Effector memory CD8-positive, alpha-beta T cell (primary cell): ENCODE measurements at regions not wholly inside any gene's neighbourhood (a gene's known extent, or its start where the extent isn't known, plus 50 kb on each side); places are given as distances from the start of the nearest gene placed in this dataset.
"Not testable (repeated sequence)": the region's sequence is repeated elsewhere in the genome, so short reads cannot be mapped to it uniquely, and the experiment has no call there.

Experiments used
- ATAC-seq: fragments of 150-1000 bp; cut with Tn5 transposase; replicated peaks from 2 replicates; pipeline ENCODE4 v1.10.0; 2021; ENCODE audit warnings: mild to moderate bottlenecking, moderate library complexity
- DNase-seq, 3 experiments: peaks; one replicate each; pipeline ENCODE4 v3.0.0; 2021
- H3K27ac Mint-ChIP-seq, 2 donors: one replicate each; pipeline ENCODE4 v1.8.0; 2022; ENCODE audit warnings: mild to moderate bottlenecking in 2 of 2, mixed read lengths in 2 of 2, moderate library complexity in 2 of 2
- H3K27me3 Mint-ChIP-seq, 2 donors: one replicate each; pipeline ENCODE4 v1.8.0; 2022; ENCODE audit warnings: mixed read lengths in 2 of 2
- H3K36me3 Mint-ChIP-seq: one replicate; pipeline ENCODE4 v1.8.0; 2022; ENCODE audit warnings: mild to moderate bottlenecking, moderate library complexity, mixed read lengths; ENCODE audit not compliant: insufficient read depth
- H3K4me1 Mint-ChIP-seq, 2 donors: one replicate each; pipeline ENCODE4 v1.8.0; 2022; ENCODE audit warnings: low read depth in 2 of 2, mixed read lengths in 2 of 2
- H3K4me3 Mint-ChIP-seq, 2 donors: one replicate each; pipeline ENCODE4 v1.8.0; 2022; ENCODE audit warnings: mild to moderate bottlenecking in 2 of 2, mixed read lengths in 2 of 2, moderate library complexity in 2 of 2
- H3K9me3 Mint-ChIP-seq, 2 donors: one replicate each; pipeline ENCODE4 v1.8.0; 2022; ENCODE audit warnings: mixed read lengths in 2 of 2

DNA sequence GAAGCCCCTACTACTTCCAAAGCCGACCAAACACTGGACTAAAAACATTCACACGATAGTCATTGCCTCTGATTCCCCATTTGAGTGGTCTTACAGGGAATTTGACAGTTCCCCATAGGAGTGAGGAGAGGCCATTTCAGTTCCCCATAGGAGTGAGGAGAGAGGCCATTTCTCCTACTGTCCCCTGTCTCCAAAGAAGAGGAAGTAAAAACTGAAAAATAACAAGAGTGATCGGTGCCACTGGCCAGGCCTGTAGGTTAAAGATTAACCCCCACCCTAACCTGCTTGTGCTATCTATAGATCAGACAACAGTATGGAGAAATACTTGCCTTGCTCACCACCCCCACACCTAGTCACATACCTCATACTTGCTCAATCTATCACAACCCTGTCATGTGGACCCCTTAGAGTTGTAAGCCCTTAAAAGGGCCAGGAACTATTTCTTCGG is 204.0 kb upstream of the MOCS1 start:
- ATAC-seq (no peak), DNase-seq (no peak)
- no peaks in the 10 kb centered on the region for H3K4me1 Mint-ChIP-seq
- H3K36me3 Mint-ChIP-seq, result no peaks in the 10 kb centered on the region
- peaks cover 0 to 9% of the 10 kb centered on the region in 2 donors for H3K27me3 Mint-ChIP-seq
- no peak overlapping the region for H3K4me3 Mint-ChIP-seq
- H3K9me3 Mint-ChIP-seq, result peaks cover 0 to 7% of the 10 kb centered on the region in 2 donors
- no peak overlapping the region for H3K27ac Mint-ChIP-seq

DNA sequence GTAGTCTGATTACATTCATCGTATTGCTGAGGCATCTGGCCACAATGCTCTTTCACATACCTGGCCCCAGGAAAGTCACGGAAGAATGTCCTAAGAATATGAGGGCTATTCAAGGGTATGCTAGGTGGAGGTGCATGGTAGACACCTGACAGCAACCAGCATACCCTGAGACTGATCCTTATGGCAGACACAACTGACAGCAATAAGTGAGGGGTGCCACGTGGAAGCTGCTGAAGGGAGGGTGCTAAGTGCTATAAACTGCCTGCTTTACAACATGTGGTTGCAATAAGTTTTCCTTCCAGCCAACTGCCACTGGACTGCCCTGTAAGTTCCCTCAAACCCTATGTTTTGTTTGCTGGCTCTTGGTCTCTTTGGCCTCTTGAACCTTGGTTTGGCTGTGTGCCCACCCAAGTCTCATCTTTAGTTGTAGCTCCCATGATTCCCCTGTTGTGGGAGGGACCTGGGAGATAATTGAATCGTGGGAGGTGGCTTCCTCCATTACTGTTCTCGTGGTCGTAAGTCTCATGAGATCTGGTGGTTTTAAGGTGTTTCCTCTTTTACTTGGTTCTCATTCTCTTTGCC is 201.3 kb upstream of the MOCS1 start:
- Mint-ChIP-seq H3K27ac (no peak overlapping the region), H3K4me3 (no peak overlapping the region), H3K27me3 (peaks cover 0 to 12% of the 10 kb centered on the region in 2 donors), H3K4me1 (no peaks in the 10 kb centered on the region), H3K9me3 (peaks cover 0 to 9% of the 10 kb centered on the region in 2 donors), H3K36me3 (no peaks in the 10 kb centered on the region)
- ATAC-seq, result no peak
- DNase-seq, result no peak

DNA sequence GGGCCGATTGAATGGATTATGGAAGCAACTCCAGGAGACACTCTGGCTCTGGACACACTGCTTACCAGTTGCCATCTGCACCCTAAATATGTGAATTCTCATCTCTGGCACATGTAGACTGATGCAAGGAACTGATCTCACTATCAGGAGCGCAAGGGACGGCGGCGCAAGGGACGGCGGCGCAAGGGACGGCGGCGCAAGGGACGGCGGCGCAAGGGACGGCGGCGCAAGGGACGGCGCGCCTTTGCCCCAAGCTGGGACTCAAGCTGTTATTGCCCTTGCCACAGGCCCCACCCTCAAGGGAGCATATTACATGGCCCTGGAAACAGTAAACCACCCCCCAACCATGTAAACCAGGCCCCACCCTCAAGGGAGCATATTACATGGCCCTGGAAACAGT is 199.7 kb upstream of the MOCS1 start:
- ATAC-seq, DNase-seq, H3K36me3 Mint-ChIP-seq, H3K27ac Mint-ChIP-seq, H3K4me3 Mint-ChIP-seq, H3K4me1 Mint-ChIP-seq: not testable (repeated sequence)
- peaks cover 0 to 10% of the 10 kb centered on the region in 2 donors for H3K9me3 Mint-ChIP-seq
- H3K27me3 Mint-ChIP-seq, result peaks cover 4 to 17% of the 10 kb centered on the region in 2 donors

DNA sequence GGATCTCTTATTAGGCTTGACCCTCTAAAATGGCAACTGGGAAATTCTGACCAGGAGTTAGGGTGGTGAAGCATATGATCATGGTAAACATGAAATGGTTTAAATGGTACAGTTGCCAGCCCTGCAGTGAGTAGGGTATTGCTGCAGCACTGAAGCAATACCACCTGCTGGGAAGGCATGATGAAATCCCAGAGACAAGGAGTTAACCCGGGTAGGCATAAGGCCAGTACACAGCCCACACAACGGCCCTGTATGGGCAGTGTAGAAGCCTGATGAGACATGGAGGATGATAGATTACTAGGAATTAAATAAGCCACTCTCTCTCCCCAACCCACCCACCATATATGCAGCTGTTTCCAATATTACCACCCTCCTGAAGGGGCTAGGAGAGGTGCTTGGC is 197.4 kb upstream of the MOCS1 start:
- peaks cover 0 to 9% of the 10 kb centered on the region in 2 donors for H3K9me3 Mint-ChIP-seq
- H3K27ac Mint-ChIP-seq, result no peak overlapping the region
- ATAC-seq, result no peak
- peaks cover 4 to 15% of the 10 kb centered on the region in 2 donors for H3K27me3 Mint-ChIP-seq
- no peak overlapping the region for H3K4me3 Mint-ChIP-seq
- H3K4me1 Mint-ChIP-seq, result no peaks in the 10 kb centered on the region
- DNase-seq, result no peak
- no peaks in the 10 kb centered on the region for H3K36me3 Mint-ChIP-seq

GRCh38 chr6:40128127-40128526 is 193.9 kb upstream of the MOCS1 start:
- H3K36me3 Mint-ChIP-seq, result no peaks in the 10 kb centered on the region
- H3K4me3 Mint-ChIP-seq, result no peak overlapping the region
- ATAC-seq, result no peak
- no peak overlapping the region for H3K27ac Mint-ChIP-seq
- H3K9me3 Mint-ChIP-seq, result peaks cover 0 to 4% of the 10 kb centered on the region in 2 donors
- peaks cover 4 to 14% of the 10 kb centered on the region in 2 donors for H3K27me3 Mint-ChIP-seq
- DNase-seq, result no peak
- no peaks in the 10 kb centered on the region for H3K4me1 Mint-ChIP-seq

- Mint-ChIP-seq H3K4me3 (no peak overlapping the region), H3K27me3 (peaks cover 4 to 13% of the 10 kb centered on the region in 2 donors), H3K36me3 (no peaks in the 10 kb centered on the region), H3K9me3 (peaks cover 0 to 3% of the 10 kb centered on the region in 2 donors), H3K4me1 (no peaks in the 10 kb centered on the region), H3K27ac (no peak overlapping the region)
- DNase-seq (no peak), ATAC-seq (no peak)
Observed at GRCh38 chr6:40125680-40126394, 191.6 kb upstream of the MOCS1 start.

GRCh38 chr6:40124924-40125323 is 190.7 kb upstream of the MOCS1 start:
- H3K27ac Mint-ChIP-seq, result no peak overlapping the region

DNA sequence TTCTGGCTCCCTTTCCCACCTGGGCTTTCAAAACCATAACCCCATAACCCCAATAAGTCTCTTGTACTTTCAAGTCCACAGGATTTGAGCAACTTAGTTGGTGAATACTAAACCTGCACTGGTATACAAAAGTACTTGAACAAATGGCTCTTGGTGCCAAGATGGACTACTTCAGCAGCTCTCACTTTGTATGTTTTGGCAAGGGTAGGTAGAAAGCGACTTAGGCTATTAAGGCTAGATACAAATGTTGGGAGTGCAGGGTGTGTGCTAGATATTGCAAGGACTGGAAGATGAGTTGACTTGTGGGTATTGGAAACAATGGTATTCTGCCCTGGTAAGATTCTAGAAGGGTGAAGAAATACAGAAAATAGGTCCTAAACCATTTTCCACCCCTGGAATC is 182.6 kb upstream of the MOCS1 start:
- H3K27me3 Mint-ChIP-seq, result peaks cover 11 to 17% of the 10 kb centered on the region in 2 donors
- H3K27ac Mint-ChIP-seq, result no peak overlapping the region
- ATAC-seq (no peak), DNase-seq (no peak)
- no peaks in the 10 kb centered on the region for H3K36me3 Mint-ChIP-seq
- no peak overlapping the region for H3K4me3 Mint-ChIP-seq
- no peaks in the 10 kb centered on the region for H3K4me1 Mint-ChIP-seq
- peaks cover 2 to 4% of the 10 kb centered on the region in 2 donors for H3K9me3 Mint-ChIP-seq

More at GRCh38 chr6:40124924-40125323, 190.7 kb upstream of the MOCS1 start:
- H3K36me3 Mint-ChIP-seq, result no peaks in the 10 kb centered on the region
- no peak for DNase-seq
- no peak for ATAC-seq
- H3K9me3 Mint-ChIP-seq, result no peaks in the 10 kb centered on the region
- no peaks in the 10 kb centered on the region for H3K4me1 Mint-ChIP-seq
- peaks cover 0 to 6% of the 10 kb centered on the region in 2 donors for H3K27me3 Mint-ChIP-seq
- no peak overlapping the region for H3K4me3 Mint-ChIP-seq

GRCh38 chr6:40112350-40112749 is 178.1 kb upstream of the MOCS1 start:
- Mint-ChIP-seq H3K4me3 (no peak overlapping the region), H3K36me3 (no peaks in the 10 kb centered on the region), H3K9me3 (peaks cover 0 to 6% of the 10 kb centered on the region in 2 donors), H3K27me3 (peaks cover 18 to 34% of the 10 kb centered on the region in 2 donors), H3K4me1 (no peaks in the 10 kb centered on the region), H3K27ac (no peak overlapping the region)
- ATAC-seq (no peak), DNase-seq (no peak)

DNA sequence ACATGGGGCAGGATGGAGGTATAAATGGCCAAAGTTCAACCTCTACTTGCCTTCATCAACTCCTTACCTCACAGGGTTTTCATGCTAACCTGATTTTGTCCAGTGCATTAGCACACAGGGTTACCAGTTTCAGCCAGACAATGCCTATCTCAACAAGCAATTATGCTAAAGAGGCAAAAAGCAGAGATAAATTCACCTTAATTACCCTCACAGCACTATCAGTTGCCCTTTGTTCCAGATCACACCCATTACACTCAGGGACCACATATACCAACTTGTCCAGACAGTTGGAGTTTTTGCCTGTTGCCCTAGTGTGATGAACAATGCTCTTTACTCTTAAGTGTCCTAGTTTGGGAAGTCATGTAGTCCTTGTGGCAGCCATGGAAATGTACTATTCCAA is 174.5 kb upstream of the MOCS1 start:
- Mint-ChIP-seq H3K4me3 (no peak overlapping the region), H3K27ac (no peak overlapping the region), H3K9me3 (peaks cover 4 to 6% of the 10 kb centered on the region in 2 donors), H3K4me1 (no peaks in the 10 kb centered on the region), H3K27me3 (peaks cover 18 to 34% of the 10 kb centered on the region in 2 donors), H3K36me3 (no peaks in the 10 kb centered on the region)
- no peak for DNase-seq
- ATAC-seq, result no peak

DNA sequence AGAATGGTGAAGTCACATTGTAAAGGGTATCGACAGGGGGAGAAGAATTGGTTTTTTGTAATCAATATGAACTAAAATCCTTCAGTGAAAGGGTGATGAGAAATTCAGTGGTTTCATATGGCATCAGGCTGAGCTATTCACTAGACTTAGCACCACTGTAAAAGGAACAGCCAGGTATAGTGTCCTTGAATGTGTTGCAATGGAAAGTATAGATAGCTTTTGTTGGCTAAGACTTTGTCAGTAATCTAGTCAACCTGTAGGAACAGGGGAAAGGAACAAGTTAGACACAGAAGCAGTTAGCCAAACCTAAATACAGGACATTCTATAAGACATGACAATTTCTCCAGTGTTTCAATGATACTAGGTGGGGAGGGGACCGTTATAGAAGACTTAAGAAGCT is 172.6 kb upstream of the MOCS1 start:
- no peaks in the 10 kb centered on the region for H3K4me1 Mint-ChIP-seq
- ATAC-seq (no peak), DNase-seq (no peak)
- no peak overlapping the region for H3K27ac Mint-ChIP-seq
- peaks cover 2 to 4% of the 10 kb centered on the region in 2 donors for H3K9me3 Mint-ChIP-seq
- no peaks in the 10 kb centered on the region for H3K36me3 Mint-ChIP-seq
- peaks cover 7 to 17% of the 10 kb centered on the region in 2 donors for H3K27me3 Mint-ChIP-seq
- no peak overlapping the region for H3K4me3 Mint-ChIP-seq

GRCh38 chr6:40098774-40099173 is 164.5 kb upstream of the MOCS1 start:
- Mint-ChIP-seq H3K9me3 (no peaks in the 10 kb centered on the region), H3K27me3 (peaks cover 13 to 21% of the 10 kb centered on the region in 2 donors), H3K4me1 (no peaks in the 10 kb centered on the region), H3K36me3 (no peaks in the 10 kb centered on the region), H3K27ac (no peak overlapping the region), H3K4me3 (no peak overlapping the region)
- ATAC-seq (no peak), DNase-seq (no peak)

GRCh38 chr6:40097590-40097989 is 163.3 kb upstream of the MOCS1 start:
- Mint-ChIP-seq H3K4me1 (no peaks in the 10 kb centered on the region), H3K36me3 (no peaks in the 10 kb centered on the region), H3K9me3 (peaks cover 3 to 7% of the 10 kb centered on the region in 2 donors), H3K4me3 (no peak overlapping the region), H3K27me3 (peaks cover 13 to 26% of the 10 kb centered on the region in 2 donors), H3K27ac (no peak overlapping the region)
- ATAC-seq (no peak), DNase-seq (no peak)
